AG20443 (cell line): ENCODE measurements at regions not wholly inside any gene's neighbourhood (a gene's known extent, or its start where the extent isn't known, plus 50 kb on each side); places are given as distances from the start of the nearest gene placed in this dataset.
"Not testable (repeated sequence)": the region's sequence is repeated elsewhere in the genome, so short reads cannot be mapped to it uniquely, and the experiment has no call there.

ENCODE experiments used
- DNase-seq: peaks from one replicate; pipeline ENCODE4 v3.0.0; 2012; ENCODE audit warnings: low spot score, mixed read lengths

DNA sequence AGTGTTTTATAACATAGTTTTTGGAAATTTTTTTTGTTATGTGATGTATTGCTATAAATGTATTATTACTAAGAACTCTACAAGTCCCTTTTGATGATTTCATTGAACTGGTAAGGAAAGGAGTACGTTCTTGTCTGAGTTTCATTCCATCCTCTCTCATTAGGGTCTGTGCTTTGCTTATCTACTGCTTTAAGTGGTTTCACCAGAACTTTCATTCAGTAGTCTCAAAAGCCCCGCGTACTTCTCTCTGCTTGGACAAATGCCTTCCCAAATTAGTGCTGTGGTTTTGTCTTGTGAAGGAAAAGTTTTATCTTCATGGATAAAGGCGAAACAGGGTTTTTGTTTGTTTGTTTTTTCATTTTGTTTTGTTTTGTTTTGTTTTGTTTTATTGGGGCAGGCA lies 469.8 kb upstream of the WWC1 start:
- DNase-seq, result no peak

DNA sequence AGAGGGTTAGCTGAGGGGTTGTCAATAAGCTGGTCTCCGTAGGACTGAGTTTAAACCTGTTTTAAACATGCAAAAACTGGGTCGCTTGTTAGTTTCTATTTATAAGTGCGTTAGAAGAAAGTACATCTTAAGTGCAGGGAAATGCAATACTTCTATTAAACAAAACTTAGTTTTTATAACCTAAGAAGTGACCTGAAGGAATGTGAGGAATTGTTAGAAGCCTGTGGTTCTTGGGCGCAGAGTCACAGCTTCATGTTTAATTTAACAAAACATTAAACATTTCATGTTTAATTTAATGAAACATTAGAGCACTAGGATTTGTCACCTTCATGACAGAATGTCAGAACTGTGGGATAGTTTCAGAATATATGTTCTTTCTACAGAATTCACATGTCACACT lies 469.2 kb upstream of the WWC1 start:
- no peak for DNase-seq

DNA sequence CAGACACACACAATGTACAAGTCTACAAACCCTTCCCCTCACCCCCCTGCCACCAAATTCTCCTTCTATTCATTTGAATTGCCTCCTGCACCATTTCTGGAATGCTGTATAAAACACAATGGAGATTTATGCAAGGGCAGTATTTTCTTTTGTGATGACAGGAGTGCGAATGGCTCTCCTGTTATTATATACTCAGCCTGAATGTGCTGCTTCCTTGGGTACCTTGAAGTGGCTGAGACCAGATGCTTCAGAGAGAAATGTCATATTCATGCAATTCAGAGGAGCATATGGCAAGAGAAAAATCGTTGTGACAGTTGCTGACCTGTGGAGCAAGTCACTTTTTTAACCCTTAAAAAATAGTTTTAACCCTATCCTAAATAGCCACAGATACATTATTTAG lies 468.0 kb upstream of the WWC1 start:
- DNase-seq, result no peak

DNA sequence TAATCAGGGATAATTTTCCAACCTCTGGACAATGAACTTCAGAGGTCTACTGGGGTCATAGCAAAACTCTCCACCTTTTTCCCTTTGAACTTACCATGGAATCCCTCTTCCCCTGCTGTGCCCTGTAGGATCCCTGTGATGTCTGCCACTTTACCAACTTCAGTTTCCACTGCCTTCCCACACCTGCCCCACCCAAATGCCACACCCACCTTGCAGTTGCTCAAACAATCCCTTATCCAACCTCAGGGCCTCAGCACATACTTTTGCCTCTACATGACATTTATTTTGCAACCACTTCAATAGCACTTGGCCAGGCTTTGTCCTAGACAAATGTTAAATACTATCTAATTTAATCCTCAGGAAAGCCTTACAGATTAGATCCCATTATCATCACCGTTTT lies 463.7 kb upstream of the WWC1 start:
- DNase-seq, result no peak

DNA sequence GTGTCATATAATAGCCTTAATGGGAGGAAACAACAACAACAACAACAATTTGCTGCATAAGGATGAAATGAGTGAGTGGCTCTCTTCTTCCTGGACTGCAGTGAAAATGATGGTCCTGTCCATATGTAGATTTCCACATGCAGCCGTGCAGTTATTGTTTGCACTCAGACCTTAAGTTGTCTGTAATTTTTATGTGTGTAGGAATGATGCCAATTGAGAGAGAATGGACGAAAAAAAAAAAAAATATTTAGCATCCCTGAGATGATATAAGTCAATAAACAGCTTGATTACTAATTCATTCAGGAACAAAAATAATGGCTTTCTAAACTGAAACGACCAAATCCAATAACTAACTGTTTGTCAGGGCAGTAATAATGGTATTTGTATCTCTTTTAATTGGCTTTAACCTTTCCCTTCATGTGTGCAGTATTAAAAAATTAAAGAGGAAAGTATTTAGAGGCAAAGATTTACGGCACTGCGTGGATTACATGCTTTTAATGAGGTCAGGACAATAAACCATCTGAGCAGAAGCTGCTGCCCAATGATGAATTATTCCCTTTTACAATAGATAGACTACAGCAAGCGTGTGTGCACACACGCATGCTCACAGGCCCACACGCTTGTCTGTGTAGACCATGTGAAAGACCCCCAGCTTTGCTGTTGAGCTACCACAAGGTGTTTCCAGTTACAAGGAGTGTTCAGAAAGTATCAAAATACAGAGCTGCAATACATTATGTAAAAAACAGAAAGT lies 459.5 kb upstream of the WWC1 start:
- no peak for DNase-seq

DNA sequence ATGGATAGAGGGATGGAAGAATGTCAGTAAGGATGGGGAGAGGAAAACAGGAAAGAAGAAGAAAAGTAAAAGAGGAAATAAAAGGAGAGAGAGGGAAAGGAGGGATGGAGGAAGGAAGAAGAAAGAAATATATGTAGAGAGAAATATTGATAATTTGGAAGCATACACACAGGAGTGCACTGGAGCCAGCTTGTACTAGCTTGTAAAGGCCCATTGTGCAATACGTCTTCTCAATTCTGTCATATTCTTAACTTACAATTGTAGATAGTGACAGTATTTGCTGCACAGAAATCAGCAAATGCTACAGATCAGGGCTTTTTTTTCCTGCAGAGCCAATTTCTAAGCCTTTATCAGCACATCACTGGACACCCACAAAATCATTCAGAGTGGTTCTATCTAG lies 458.8 kb upstream of the WWC1 start:
- DNase-seq, result no peak

DNA sequence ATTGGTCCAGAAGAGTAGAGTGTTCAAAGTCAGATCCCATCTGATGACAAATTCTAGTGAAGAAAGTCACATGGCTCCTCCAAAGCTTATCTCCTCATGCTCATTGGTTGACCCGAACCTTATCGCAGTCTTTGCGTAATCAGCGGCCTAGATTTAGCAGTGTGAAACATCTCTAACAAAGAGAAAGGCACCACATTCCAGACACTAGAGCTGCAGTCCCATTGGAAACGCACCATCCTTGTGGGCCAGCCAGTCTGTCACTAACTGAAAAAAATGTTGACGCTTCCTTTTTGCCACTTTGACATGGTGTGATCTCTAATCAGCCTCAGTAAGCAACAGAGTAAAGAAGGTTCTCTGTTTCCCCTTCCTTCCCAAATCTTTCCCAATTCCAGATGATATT lies 458.0 kb upstream of the WWC1 start:
- no peak for DNase-seq

DNA sequence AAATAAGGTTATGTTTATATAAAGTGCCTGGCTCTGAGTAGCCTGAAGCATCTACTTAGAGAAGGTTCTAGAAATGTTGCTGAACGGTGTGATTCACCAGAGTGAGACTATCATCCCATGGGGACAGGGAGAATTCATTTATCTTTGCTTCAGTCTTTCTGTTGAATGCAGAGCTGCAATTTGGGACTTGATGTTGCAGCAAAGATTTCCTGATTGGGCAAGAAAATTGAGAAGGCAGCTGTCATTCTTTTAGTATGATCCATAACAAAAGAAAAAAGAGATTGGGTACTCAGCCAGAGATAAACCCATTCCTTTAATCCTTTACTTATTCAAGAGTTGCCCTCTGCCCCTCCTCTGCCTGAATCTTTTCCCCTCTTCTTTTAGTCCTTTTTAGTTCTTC lies 456.3 kb upstream of the WWC1 start:
- DNase-seq, result peak; percentile 34

DNA sequence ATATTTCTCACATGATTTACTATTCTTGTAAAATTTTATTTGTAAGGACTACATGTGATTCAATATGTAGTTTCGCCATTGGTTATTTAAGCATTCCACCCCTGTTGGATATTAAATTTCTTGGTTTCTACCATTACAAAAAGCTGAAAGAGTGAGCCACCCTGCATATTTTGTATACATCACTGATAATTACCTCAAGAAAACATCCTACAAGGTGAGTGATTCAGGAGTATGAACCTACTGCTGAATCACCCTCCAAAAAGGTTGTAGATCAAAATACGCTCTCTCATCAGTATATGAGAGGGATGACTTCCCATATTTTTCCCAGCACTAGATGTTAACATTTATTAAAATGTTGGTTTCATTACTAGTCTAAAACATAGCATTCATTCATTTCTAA lies 454.3 kb upstream of the WWC1 start:
- no peak for DNase-seq

DNA sequence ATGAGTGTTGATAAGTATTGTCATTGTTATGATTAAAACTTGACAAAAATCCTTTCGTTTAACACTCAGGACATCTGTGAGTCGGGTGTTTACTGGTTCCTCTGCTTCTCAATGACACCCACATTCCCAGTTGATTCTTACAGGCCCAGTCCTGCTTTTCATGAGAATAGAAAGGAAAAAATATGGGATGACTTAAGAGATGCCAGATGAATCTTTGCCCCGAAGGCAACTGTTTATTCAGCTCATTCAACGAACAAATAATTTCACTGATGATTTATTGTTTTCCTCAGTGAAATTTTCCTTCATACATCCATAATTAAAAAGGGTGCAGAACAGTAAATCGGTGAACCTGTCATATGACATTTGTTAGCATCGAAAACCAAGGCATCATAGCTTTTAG lies 452.4 kb upstream of the WWC1 start:
- peak; percentile 33 for DNase-seq

DNA sequence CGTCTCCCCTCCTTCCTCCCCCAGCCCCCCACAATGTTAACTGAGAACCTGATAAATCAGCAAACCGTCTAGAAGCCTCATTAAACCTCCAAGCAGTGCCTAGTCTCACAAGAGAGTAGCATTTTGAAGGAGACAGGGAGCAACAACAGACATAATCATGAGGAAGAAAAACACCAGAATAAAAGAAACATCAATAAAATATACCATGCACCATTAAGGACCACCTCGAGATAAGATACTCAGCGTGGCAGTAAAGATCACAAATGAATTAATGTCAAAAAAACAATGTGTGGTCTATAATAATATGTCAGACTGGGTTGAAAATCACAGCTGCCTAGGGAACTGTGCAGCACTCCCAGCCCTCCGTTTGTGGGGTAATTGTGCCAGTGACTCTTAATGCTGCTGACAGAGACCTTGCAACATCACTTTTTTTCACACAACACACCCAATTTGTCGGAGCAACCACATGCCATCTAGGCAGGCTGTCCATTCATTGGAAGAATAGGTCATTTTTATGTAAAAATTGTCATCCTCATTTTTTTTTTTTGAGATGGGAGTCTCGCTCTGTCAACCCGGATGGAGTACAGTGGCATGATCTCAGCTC lies 450.8 kb upstream of the WWC1 start:
- peak; percentile 72 for DNase-seq

DNA sequence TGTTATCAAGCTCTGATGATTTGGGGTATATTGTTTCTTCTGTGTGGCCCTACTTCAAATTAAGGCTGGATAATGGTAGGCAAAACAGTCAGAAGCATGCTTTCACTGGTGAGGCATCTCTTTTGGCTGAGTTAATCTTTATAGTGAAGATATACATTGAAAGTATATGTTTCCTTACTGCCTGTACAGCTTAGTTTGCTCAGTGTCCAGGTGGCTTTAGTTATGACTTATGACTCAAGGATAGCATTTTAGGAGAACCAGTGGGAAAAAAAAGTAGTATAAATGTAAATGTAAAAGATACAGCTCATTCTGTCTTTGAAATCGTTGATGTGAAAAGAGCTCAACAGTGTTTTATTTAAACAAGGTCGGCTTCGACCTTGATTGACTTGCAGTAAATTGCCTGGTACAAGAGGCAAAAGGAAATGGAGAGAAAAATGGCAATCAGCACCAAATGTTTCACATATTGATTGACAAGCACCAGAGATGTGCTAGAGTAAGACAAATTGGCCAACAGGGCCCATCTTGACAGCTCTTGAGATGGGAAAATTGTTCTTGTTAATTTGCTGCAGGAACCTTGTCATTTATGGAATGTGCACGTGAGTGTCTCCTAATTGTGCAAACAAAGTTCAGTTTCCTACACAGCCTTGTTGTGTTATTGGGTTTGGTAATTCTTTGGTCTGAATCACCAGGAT lies 447.4 kb upstream of the WWC1 start:
- no peak for DNase-seq

DNA sequence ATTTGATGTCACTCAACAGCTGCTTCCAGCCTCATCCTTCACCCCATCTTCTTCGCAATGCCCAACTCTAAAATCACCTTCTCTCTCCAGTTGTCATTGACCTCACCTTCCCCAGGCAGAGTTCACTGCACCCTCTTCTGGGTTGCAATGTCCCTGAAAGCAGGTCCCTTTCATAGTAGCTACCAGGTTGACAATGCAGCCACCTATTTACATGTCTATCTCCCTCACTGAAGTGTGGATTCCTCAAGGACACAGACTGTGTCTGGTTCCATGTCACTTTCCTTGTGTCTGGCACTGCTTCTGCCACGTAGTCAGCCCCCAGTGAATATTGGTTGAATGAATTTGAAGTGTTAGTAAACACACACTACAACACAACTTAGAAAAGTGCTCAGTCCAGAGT lies 445.5 kb upstream of the WWC1 start:
- no peak for DNase-seq

DNA sequence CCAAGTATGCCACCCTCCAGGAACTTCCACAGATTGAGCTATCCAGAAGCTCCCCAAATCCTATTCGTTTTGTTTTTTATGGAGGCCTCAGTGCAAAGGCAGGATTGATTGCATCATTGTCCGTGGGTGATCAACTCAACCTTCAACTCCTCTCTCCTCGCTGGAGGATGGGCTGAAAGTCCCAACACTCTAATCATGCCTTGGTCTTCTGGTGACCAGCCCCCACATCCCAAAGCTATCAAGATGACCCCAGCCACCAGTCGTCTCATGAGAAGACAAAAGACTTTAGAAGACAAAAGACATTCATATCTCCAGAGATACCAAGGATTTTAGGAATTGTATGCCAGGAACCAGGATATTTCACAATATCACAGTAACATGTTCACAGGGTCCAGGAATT lies 441.6 kb upstream of the WWC1 start:
- no peak for DNase-seq

DNA sequence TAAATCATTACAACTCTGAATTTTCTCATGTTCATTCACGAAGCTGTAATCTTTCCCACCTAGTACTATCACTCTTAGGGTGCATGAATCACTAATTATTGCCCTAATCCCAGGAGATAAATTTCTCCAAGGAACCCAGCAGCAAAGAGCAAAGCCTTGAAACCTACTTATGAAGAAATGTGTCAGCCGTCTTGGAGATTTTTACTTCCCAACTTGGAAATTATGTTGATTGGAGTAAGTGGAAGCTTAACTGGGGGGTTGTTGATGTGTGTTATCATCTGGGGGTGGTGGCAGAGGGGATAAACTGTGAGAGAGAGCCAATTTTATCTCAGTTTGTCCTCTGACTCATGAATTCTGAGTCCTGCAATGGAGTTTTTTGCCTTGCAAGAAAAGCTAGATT lies 440.5 kb upstream of the WWC1 start:
- no peak for DNase-seq

DNA sequence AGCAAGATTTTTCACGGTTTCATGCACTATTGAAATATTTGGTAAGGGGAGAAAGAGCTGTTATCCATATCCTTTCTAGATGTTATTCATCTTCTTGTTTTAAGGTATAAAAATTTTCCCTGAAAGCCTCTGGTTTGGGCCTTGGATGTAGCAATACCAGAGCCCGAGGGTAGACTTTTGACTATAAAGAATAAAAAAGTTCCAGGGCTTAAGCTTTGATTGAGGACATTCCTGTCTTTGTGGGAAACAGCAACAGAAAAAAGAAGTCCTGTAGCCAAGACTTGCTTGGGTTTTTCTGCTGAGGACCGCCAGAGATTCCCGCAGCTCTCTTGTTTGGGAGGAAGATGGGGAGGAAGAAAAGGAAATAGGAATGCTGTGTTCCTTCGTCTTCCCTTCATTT lies 440.0 kb upstream of the WWC1 start:
- no peak for DNase-seq

DNA sequence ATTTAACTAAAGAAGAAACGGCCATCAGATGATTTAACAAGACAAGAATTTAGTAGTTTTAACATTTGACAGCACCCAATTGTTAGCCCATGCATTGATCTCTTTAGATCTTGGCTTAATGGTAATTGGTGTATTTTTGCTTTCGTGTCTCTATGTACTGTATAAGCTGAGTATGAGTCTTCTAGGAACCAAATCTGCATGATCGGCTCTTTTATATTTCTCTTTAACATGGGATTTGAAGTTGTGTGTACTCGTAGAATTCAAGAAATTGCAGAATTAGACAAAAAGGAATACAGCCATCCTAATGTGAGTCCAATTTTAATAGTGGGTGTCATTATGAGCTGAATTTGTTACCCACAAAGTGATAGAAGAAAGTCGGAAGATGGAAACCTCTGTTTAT lies 438.9 kb upstream of the WWC1 start:
- no peak for DNase-seq

DNA sequence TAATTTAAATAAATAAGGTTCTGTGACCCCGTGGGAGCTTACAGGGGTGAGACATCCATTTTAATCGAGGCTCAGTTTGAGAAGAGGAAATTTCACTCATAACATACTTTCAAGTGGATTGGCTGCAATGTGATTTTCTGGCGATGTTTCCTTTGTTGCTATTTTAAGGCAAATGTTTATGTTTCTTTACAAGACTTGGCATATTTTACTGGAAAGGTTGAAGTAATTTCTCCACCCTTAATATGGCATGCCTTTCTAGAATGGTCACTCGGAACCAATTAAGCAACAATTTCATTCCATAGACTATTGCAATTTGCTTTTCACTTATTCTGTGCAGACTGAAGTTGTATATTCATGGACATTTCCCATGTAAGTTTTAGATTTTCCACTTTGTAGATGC lies 438.0 kb upstream of the WWC1 start:
- DNase-seq, result peak; percentile 57

DNA sequence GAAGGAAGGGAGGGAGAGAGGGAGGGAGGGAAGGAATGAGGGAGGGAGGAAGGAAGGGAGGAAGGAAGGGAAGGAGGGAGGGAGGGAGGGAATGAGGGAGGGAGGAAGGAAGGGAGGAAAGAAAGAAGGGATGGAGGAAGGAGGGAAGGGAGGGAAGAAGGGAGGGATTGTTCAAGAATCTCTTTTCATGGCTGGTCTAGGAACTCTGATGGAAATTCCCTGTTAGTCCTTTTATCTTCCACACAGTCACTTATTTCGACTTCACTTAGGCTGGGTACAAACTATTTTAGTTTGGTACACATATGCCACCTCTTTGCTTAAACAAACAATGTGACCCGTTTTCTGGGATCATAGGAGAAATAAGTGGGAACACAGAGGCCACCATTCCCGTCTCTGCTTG lies 435.6 kb upstream of the WWC1 start:
- no peak for DNase-seq

DNA sequence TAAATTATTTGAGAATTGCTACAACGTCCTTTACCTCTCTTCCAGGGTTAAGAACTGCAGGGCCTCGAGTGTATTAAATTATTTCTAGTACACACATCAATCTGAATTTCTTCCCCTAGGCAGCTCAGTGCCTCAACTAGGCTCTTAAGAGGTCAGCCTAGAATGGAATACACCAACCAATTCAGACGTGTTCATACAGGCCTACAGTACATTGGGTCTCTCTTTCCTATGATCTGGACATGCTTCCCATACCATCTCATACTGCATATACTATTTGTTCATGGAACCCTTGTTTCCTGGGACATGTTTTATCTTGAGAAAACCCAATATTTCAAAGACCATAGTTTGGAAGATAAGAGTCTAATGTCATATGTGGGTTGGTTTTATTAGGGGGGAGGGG lies 434.1 kb upstream of the WWC1 start:
- DNase-seq, result no peak

DNA sequence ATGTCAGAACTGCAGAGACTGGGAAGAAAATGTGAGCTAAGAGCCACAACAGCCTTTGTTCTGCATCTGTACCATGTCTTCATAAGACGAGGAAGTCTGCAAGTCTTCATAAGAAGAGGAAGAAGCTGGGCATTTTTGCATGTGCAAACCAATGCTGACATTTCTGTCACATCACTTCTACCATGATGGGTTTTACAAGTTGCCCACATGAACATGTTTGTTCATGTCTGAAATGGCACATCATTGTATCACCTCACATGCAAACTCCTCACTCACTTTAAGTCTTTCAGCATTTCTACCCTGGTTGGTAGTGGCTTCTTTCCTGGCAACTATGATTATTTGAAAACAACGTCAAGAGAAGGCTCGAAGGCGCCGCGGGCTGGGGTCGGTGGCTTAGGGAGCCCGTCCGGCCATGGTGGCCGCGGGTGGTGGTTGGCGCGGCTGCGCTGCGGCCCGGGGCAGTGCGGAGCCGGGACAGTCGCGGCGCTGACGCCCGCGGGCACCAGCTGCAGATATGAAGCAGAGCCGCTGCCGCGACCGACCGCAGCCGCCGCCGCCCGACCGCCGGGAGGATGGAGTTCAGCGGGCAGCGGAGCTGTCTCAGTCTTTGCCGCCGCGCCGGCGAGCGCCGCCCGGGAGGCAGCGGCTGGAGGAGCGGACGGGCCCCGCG lies 433.1 kb upstream of the WWC1 start:
- not testable (repeated sequence) for DNase-seq

DNA sequence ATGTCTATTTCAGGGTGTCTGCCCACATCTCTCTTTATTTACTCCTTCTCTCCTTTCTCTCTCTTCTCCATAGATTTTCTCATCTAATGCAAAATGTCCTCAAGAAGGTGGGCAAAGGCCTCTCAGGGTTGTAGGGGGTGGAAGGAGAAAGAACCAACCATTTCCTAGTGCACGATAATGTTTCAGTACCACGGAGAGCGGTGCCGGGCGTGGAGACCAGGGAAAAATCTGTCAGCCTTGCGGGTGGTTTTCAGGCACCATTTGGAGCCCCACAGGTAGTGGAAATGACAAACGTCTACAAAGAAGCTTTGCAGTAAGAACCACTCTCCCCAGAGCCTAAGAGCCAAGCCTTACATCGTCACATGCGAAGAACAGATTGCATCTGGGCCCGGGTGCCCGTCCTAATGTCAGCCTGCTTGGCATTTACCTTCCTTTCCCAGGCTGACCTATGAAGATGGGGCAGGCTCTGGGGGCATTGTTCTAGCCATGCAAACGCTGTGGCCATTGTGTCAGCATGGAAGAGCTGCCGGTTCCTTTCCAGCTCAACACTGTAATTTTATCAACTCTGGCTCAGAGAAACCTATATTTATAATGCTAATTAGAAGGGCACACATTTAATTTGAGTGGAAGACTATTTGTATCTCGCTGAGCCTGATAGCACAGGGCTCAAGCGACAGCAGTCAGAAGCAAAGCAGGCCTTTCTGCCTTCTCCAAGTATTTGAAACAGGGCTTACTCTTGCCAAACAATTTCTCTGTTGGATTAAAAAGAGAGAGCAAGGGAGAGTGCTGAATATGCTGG lies 430.1 kb upstream of the WWC1 start:
- DNase-seq, result peak; percentile 50
